SKM-1 treated with dmso at 0.1 percent for 144 hours (cell line): ENCODE measurements at regions not wholly inside any gene's neighbourhood (a gene's known extent, or its start where the extent isn't known, plus 50 kb on each side); places are given as distances from the start of the nearest gene placed in this dataset.

Experiments
- DNase-seq: peaks from one replicate; lab custom pipeline; 2025; ENCODE audit not compliant: unreplicated experiment; lab: John Stamatoyannopoulos, UW

DNA sequence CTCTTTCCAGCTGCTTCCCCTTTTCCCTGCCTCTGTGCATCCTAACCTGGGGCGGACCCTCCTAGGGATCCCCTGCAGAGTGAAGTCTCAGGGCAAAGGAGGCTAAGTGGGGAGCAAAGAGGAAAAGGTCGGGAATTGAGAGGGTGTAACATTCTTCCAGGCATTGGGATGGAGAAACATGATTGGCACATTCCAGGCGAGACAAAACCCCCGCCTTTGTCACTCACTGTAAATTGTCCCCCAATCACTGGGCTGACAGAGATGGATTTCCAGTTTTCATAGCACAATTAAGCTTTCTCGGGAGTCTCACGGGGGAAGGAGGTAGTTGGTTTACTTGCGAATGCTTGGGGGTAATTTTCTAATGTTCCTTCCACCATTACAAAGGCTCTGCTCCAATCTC is 74.9 kb downstream of the MIAT start:
- DNase-seq: no peak

DNA sequence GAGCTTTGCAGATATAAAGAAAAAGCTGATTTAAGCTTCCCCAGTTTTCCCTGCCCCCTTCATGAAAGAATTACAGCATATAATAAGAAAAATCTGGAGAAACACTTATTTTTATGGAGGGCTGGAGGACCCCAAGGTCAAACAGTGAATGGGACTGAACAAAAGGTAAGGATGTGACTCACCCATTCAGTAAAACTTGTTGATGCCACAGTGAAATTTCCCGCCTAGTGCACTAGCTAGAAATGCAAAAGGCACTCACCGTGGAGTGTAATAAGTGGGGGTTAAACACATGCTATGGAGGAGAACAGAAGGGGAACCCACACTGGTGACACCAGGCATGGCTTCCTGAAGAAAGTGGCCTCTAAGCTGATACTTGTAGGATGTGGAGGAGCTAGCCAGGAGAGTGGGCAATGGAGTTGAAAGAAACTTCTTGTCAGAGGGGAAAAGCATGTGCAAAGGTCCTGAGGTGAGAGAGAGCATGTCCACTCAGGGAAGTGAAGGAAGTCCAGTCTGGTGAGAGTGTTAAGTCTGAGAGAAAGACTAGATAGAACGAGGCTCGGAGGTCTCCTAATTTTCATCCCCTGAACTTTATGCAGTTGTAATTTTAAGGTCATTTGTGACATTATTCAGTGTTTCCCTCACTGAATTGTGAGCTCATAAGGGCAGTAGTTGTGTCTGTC is 77.1 kb downstream of the MIAT start:
- DNase-seq: no peak

DNA sequence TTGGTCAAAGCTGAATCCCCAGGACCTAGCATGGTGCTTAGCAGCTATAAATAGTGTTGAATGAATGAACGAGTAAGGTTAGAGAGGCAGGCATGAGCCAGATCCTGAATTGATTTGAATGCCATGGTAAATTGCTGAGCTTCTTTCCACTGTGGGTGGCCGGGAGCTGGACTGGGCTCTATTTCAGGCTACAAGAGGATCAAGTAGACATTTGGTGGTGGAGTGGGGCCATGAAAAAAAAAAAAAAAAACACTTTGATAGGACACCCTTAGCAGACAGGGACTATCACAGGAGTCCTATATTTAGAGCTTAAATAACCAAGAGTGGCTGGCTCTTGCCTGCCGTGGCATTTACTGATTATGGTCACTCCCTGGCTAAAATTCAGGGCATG is 77.6 kb downstream of the MIAT start:
- no peak for DNase-seq

DNA sequence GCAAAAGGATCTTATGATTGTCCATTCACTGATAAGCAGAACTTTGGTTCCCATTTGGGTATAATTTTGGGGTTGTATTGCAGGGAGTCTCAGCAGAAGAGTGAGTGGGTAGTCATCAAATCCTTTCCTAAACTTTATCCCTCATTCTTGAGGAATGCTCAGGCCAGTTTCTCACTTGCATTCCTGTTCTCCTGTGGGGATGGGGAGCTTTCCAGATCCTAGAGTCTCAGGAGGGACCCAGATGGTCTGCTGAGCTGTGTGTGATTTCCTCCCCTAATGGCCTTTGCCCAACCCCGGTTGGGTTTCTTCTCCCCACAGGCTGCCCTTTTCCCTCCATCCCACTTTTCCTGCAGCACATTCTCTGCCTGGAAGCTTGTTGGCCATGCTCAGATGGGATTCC is 79.9 kb downstream of the MIAT start:
- DNase-seq: no peak

DNA sequence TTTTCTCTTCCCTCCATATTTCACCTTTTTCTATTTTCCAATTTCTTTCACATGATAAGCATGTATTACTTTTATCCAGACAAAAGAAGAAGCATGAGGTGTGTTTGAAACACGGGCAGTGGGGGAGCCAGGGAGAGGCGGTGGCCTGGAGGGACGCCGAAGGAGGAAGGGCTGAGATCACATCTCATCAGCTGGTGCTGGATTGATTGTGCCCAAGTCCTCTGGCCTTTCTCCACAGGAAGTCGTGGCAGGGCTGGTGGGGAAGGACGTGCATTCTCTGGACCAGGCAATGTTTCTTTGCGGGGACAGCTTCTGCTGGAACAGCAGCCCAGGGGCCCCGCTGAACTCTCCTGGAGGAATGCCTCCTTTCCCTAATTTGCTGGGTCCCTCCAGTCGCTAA is 82.9 kb downstream of the MIAT start:
- no peak for DNase-seq

DNA sequence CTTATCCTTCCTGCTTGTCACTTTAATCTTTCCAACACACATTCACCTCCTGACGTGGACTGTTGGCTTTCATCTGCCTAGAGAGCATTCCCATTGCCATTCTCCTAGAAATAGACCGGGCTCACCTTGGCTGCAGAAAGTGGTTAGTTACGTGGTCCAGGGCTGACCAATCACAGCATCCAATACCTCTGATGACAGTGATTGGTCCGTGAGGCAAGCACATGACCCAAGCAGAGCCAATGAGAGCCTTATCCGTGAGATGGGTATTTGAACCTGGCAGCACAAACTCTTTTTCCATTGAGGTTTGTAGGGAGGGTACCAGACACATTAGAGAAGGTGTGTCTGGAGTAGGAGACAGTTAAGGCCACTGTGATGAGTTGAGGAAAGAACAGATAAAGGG is 85.8 kb downstream of the MIAT start:
- DNase-seq: no peak

DNA sequence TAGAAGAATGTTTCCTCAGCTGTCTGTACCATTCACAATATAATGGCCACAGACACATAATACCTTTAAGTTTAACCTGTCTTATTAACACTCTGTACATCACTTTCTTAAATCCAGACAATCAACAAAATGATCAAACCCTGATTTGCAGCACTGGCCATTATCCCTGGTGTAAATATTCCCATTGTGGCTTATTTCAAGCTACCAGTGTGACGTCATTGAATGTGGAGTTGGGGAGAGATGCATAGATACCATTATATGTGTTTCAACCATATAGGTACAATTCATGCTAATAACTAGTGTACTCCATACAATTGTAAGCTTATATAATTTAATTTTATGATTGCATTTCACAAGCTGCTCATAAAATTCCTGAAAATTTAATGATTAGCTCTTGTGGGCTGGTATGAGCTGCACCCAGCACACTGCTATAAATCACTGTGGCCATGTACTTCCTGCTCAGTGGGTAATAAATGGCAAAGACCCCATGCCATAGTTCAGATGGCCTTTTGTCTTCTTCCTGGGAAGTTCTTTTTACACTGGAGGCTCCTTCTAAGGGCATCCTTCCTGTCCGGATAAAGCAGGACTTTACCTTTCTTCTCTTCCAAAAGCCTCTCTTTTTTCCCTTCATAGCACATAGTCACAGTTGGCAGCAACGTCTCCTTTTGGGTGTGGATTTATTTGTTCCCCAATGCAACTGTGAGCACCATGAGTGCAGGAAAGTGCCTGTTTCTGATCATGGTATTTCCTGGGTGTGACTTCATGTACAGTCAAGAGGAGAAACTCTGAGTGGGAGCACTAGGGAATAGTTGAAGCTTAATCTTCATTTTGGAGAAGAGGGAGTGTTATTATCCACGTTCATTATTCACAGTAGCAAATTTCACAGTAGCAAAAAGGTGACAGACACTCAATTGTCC is 87.8 kb downstream of the MIAT start:
- DNase-seq: no peak

DNA sequence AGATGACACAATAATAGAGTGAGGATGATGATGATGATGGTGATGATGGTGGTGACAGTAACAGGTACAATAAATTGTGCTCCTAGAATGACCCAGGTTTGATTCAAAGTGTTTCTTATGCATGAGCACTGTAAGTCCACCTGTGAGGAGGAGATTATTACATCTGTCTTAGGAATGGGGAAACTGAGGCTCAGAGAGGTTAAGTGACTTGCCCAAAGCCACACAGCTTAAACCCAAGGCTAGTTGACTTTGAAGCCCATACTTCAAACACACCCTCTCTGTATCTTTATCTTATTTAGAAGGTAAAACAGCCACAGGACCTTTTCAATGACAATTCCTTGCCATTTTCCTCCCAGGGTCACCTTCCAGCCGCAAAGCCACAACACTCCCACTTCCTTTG is 88.9 kb downstream of the MIAT start:
- DNase-seq: no peak

DNA sequence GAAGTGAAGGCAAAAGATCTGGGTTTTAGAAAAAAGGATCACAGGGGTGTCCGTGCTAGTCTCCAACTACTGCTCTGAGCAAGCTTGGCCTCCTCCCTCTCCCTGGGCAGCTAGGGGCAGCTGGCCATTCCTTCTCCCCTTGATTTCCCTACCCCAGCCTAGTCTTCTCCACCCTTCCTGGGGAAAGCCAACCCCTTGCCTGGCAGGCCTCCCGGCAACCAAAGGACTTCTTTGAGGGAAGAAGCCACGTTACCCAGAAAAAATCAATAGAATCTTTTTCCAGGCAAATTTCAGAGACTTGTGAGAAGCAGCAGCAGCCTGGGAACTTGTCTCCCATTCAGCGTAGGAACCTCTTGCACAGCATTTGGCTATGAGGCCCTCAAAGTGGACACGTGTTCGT is 91.5 kb downstream of the MIAT start:
- no peak for DNase-seq

DNA sequence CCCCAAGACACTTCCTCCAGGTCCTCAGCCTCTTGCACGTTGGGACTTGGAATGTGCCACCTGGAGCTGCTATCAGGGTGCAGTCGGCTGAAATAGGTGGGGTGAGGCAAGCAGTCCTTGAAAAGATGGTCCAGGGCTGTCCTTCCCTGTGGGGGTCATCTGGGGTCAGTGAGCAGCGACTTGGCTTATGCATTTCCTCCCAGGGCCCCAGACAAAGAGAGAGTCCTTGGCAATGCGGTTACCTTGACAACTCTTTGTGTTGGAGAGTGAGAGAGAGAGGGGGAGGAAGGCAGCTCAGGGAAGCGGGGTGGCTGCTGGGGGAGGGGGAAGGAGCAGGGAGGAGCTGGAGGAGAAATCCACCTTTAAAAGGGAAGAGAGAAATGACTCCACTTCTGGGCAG is 93.8 kb downstream of the MIAT start:
- peak; percentile 50 for DNase-seq

DNA sequence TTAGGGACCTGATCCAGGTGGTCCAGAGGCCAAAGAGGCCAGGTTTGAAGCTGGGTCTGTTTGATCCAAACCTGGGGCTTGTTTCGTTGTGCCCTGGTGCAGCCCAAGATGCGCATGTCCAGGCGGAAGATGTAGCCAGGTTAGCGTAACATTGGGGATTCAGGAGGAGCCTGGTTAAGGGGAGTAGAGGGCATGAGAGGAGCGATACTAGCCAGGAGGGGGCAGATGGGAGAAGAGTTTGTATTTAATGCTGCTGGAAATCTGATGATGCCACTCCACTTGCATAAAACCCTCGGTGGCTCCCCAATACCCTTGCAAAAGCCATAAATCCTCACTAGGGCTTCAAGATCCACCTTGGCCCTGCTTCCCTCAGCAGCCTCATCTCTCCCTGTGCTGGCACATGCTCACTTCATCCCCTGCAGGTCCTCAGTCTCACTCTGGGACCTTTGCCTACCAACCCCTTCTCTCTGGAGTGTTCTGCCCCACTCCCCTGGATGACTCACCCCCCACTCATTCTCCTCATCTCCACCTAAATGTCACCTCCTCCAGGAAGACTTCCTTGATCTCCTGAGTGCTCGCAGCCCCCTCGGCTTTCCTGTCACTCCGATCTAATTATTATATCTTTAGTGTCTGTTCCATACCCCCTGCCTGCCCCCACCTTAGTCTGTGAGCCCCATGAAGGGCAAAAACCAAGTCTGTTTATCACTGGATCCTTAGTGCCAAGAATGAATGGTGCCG is 95.9 kb downstream of the MIAT start:
- no peak for DNase-seq

DNA sequence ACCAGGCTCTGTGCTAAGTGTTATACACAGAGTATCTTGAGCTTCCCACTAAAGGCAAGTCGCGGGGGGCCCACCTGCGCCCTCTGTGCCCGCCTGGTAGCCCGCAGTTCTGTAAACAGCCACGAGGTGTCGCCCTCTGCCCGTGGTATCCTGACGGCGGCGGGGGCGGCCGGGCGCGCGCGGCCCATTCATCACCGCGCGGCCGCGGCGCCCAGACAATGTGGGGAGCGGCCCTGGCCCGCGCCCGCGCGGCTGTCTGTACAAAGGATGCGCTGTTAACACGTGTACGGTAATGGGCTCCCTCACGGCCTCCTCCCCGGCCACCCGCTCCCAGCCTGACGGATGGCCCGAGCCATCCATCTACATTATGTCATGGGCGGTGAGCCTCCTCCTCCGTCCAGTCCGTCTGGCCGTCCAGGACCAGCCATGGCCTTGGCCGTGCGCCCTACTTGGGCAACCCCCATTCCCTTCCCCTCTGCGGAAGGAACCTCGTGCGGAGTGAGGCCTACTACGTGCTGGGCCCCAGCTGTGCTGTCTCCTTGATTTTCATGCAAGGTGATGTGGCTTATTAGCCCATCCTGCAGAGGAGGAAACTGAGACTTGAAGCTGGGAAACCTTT is 99.4 kb downstream of the MIAT start:
- no peak for DNase-seq

DNA sequence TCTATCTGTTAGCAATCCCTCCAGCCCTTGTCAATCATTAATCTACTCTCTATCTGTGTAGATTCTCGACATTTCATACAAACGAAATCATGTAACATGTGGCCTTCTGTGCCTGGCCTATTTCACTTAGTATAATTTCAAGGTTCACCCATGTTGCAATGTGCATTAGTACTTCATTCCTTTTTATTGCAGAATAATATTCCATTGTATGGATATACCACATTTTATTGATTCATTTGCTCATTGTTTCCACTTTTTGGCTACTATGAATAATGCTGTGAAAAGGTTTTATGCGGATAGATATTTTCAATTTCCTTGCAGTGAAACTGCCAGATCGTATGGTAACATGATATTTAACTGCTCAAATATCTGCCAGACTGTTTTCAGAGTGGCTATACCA is 100.1 kb downstream of the MIAT start:
- DNase-seq: no peak

DNA sequence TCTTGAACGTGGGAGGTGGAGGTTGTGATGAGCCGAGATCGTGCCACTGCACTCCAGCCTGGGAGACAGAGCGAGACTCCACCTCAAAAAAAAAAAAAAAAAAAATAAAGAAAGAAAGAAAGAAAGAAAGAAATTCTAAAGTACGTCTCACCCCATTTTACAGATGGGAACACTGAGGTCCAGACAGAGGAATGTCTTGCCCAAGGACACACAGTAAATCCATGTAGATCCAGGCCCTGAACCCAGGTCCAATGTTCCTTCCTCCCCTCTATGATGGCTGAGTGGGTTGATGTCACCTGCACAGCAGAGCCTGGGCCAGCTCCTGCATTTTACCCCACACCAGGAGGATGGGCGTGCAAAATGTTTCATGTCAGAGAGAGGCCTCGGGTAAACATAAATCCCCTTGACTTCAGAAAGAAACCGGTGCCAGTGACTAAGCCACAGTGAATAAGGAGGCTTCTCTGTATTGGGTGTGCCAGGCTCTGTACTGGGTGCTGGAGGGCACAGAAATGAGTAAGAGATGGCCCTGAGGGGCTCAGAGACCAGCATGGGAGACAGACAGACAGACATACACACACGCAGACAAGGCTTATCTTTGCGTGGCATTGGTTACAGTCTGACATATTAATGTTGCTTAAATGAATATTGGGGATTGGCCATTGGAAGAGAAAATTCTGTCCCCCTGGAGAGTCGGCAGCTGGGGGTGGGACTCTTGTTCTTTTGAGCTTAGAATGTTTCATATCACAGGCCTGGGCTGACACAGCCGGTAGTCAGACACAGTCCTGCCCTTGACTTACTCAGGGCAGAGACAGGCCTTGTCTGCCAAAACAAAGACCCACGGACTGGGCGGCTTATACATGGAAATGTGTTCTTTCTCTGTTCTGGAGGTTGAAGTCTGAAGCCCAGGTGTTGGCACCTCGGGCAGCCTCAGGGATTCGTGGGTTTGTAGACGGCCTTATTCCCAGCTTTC is 105.4 kb downstream of the MIAT start:
- no peak for DNase-seq

DNA sequence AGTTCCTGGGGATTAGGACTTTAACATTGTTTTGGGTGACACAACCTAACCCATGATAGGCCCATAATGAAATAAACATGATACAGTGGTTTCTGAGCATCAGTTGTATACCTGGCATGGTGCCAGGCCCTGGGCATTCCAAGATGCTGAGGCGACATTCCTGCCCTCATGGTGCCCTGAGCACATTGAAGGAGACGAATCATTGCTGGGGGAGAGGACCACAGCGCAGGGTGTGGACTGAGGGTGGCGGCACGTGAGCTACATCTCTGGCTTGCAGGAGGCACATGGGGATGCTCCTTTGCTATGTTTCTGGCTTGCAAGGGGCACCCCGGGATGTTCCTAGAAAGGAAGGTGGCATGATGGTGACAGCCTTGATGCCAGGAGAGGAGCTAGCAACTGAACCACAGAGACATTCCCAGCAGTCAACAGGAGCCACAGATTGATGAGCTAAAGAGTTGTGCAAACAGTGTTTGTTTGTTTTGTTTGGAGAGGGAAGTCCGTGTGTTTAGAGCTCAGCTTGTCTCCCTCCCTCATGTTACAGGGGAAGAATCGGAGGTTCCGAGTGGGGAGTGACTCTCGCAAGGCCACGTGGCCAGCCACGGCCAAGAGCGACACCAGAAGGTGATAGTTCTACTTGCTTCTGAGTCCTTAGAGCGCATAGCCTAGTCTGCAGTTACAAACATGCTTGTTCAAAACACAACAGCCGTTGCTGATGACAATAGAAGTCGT is 106.4 kb downstream of the MIAT start:
- no peak for DNase-seq

DNA sequence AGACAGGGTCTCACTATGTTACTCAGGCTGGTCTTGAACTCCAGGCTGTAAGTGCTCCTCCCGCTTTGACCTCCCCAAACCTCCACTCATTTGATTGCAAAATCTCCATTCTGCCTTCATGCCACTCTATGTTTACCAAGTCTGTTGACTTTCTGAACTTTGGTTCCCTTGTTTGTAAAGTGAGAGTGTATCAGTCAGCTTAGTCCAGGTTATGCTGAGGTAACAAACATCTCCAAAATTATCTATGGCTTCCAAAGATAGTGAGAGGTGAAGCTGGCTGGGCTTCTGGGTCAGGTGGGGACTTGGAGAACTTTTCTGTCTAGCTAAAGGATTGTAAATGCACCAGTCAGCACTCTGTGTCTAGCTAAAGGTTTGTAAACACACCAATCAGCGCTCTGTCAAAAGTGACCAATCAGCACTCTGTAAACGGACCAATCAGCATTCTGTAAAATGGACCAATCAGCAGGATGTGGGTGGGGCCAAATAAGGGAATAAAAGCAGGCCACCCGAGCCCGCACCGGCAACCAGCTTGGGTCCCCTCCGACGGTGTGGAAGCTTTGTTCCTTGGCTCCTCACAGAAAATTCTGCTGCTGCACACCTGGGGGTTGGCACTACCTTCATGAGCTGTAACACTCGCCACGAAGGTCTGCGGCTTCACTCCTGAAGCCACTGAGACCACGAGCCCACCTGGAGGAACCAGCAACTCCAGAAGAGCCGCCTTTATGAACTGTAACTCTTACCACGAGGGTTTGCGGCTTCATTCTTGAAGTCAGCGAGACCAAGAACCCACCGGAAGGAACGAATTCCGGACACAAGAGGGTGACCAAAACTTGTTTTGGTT is 109.3 kb downstream of the MIAT start:
- no peak for DNase-seq

DNA sequence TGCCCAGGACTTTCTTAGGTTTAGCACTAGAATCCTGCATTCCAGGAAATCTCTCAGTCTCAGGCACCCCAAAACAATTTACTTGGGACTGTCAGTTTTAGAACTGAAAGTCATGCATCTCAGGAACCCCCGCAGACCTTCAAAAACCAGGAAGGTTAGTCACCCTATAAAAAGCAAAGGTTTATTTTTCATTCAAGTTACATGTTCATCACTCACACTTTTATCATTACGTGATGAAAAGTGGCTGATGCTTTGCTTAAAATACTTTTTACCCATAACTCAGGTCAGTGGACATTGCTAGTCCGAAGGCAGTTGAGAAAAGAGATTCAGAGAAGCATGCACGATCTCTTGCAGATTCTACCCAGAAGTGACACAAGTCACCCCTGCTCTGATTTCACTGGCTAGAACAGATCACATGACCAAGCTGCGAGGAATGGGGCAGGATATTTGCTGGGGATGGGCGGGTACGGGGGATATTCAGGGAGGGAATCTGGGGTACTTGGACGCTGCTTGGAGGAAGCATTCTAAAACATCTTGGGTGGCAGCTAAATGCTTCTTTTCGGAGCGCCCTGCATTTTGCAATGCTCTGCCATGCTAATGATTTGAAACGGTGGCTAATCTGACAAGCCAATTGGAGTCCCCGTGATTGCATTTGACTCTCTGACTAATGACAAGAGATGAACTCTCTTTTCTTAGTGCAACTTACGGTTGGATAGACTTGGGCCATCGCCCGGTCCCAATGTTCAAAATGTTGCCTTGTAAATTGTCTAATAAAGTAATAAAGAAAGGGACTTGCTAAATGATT is 110.2 kb downstream of the MIAT start:
- DNase-seq: no peak

DNA sequence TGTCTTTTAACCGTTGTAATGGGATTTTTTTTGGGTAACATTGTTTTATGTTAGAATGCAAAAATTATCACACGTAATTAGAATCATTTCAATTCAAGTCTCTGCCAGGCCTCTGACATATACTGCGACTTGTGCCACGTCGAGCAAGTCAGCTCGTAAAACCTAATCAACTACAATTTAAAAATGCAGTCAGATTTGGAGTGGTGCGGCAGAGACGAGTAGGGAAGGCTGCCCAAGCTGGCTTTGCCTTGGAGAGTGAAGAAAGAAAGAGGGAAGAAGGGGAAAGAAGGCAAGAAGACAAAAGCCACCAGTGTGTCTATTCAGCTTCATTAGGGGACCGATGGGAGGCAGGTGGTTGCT is 110.7 kb downstream of the MIAT start:
- no peak for DNase-seq
